CD14-positive monocyte (primary cell): ENCODE measurements at regions not wholly inside any gene's neighbourhood (a gene's known extent, or its start where the extent isn't known, plus 50 kb on each side); places are given as distances from the start of the nearest gene placed in this dataset.

Experiments used
- DNase-seq, 3 donors: peaks; one replicate each; pipeline ENCODE4 v3.0.0-alpha.2; 2011 to 2022
- H2AFZ ChIP-seq: 2 replicates; pipeline ENCODE4 v1.6.0; 2012; ENCODE audit warnings: mild to moderate bottlenecking, low read depth, low read length, inconsistent platforms; ENCODE audit not compliant: insufficient read depth, poor library complexity, severe bottlenecking
- H3K27ac ChIP-seq, 2 donors: 1 replicate in 1 of 2; 2 replicates in 1 of 2; pipeline ENCODE4 v1.5.1; 2012 to 2013; ENCODE audit warnings: low read length in 2 of 2, control low read depth in 1 of 2, inconsistent platforms in 1 of 2, low read depth in 1 of 2, mild to moderate bottlenecking in 1 of 2
- H3K27me3 ChIP-seq, 2 donors: one replicate each; pipeline versions ENCODE4 v1.6.0 to v1.6.1; 2011 to 2013; ENCODE audit warnings: low read length in 2 of 2; ENCODE audit not compliant: control insufficient read depth in 2 of 2, insufficient read depth in 2 of 2
- H3K36me3 ChIP-seq, 2 donors: replicated peaks in 1 of 2; 1 replicate in 1 of 2; 2 replicates in 1 of 2; pipeline versions ENCODE4 v1.5.1 to v1.6.1; 2012 to 2013; ENCODE audit warnings: low read length in 2 of 2, control low read depth in 1 of 2, inconsistent platforms in 1 of 2, mild to moderate bottlenecking in 1 of 2; ENCODE audit not compliant: insufficient read depth in 2 of 2, control insufficient read depth in 1 of 2
- H3K4me1 ChIP-seq, 2 donors: 1 replicate in 1 of 2; 2 replicates in 1 of 2; pipeline versions ENCODE4 v1.5.1 to v1.6.1; 2012 to 2013; ENCODE audit warnings: low read length in 2 of 2, control low read depth in 1 of 2, inconsistent platforms in 1 of 2, mild to moderate bottlenecking in 1 of 2, moderate library complexity in 1 of 2; ENCODE audit not compliant: insufficient read depth in 2 of 2, control insufficient read depth in 1 of 2
- H3K4me2 ChIP-seq: replicated peaks from 2 replicates; pipeline ENCODE3; 2012; ENCODE audit warnings: low read length, moderate library complexity, mild to moderate bottlenecking; ENCODE audit not compliant: poor library complexity, severe bottlenecking; ENCODE audit errors: extremely low read depth
- H3K4me3 ChIP-seq, 3 experiments: fragments of 200-600 bp in 1 of 3; sonication (generic) in 1 of 3; replicated peaks in 1 of 3; 1 replicate in 2 of 3; 2 replicates in 1 of 3; pipeline ENCODE4 v1.5.1; 2011 to 2013; ENCODE audit warnings: low read length in 3 of 3, mild to moderate bottlenecking in 3 of 3, control low read depth in 2 of 3, low read depth in 2 of 3, inconsistent platforms in 1 of 3, moderate library complexity in 1 of 3
- H3K79me2 ChIP-seq: 2 replicates; pipeline ENCODE4 v1.6.0; 2012; ENCODE audit warnings: mild to moderate bottlenecking, control low read depth, inconsistent platforms, low read length, moderate library complexity; ENCODE audit not compliant: insufficient read depth
- H3K9ac ChIP-seq: 2 replicates; pipeline ENCODE4 v1.6.0; 2017; ENCODE audit warnings: low read length, mild to moderate bottlenecking; ENCODE audit not compliant: insufficient read depth, poor library complexity, severe bottlenecking
- H3K9me3 ChIP-seq, 2 donors: replicated peaks in 1 of 2; 1 replicate in 1 of 2; 2 replicates in 1 of 2; pipeline versions ENCODE4 v1.5.1 to v1.6.1; 2012 to 2013; ENCODE audit warnings: low read length in 2 of 2, control low read depth in 1 of 2; ENCODE audit not compliant: control insufficient read depth in 1 of 2, insufficient read depth in 1 of 2
- H4K20me1 ChIP-seq: 2 replicates; pipeline ENCODE4 v1.6.0; 2012; ENCODE audit warnings: mild to moderate bottlenecking, low read length, control low read depth, moderate library complexity; ENCODE audit not compliant: insufficient read depth
- H3K27ac Mint-ChIP-seq, 7 donors: one replicate each; pipeline ENCODE4 v1.8.0; 2020; ENCODE audit warnings: mild to moderate bottlenecking in 7 of 7, mixed read lengths in 7 of 7, moderate library complexity in 6 of 7, inconsistent platforms in 2 of 7
- H3K27me3 Mint-ChIP-seq, 3 donors: one replicate each; pipeline ENCODE4 v1.8.0; 2021 to 2022; ENCODE audit warnings: low read depth in 3 of 3, mild to moderate bottlenecking in 3 of 3, mixed read lengths in 3 of 3, moderate library complexity in 3 of 3, inconsistent platforms in 1 of 3
- H3K36me3 Mint-ChIP-seq, 2 donors: one replicate each; pipeline ENCODE4 v1.8.0; 2020; ENCODE audit warnings: mixed read lengths in 2 of 2, inconsistent platforms in 1 of 2, mild to moderate bottlenecking in 1 of 2
- H3K4me1 Mint-ChIP-seq: one replicate; pipeline ENCODE4 v1.8.0; 2020; ENCODE audit warnings: mild to moderate bottlenecking, mixed read lengths
- H3K4me3 Mint-ChIP-seq, 2 donors: one replicate each; pipeline ENCODE4 v1.8.0; 2020; ENCODE audit warnings: mild to moderate bottlenecking in 2 of 2, mixed read lengths in 2 of 2, moderate library complexity in 1 of 2
- H3K9me3 Mint-ChIP-seq, 7 donors: one replicate each; pipeline ENCODE4 v1.8.0; 2020 to 2022; ENCODE audit warnings: mixed read lengths in 7 of 7, mild to moderate bottlenecking in 6 of 7, moderate library complexity in 6 of 7, inconsistent platforms in 2 of 7
- CTCF ChIP-seq: fragments of 200-600 bp; IDR thresholded peaks from one replicate; pipeline ENCODE4 v1.8.0; 2022; ENCODE audit warnings: antibody characterized with exemption, mild to moderate bottlenecking
- WGBS: methylation state at CpG from one replicate; pipeline ENCODE4 v1.1.5; 2013; ENCODE audit warnings: missing lambda C conversion rate; ENCODE audit not compliant: insufficient coverage; 5-methylcytosine and 5-hydroxymethylcytosine counted together
- intact Hi-C, 2 donors: fragments of 100-400 bp; cut with micrococcal nuclease; formaldehyde crosslinking; loops; one replicate each; pipeline versions ENCODE4 v1.15.0 to v1.15.1; 2023

- peaks cover 0 to 8% of the 10 kb centered on the region in 2 donors for H3K9me3 ChIP-seq
- Mint-ChIP-seq H3K9me3 (peaks cover 0 to 8% (median 2%) of the 10 kb centered on the region in 7 donors), H3K27ac (peak overlapping the region in 1 of 7 donors; percentile 20), H3K27me3 (peaks cover 0 to 2% (median 0%) of the 10 kb centered on the region in 3 donors), H3K36me3 (no peaks in the 10 kb centered on the region), H3K4me1 (no peaks in the 10 kb centered on the region), H3K4me3 (no peak overlapping the region)
- intact Hi-C loops: no loop called here
- H3K79me2 ChIP-seq: no peaks in the 10 kb centered on the region
- H3K9ac ChIP-seq: no peak overlapping the region
- H4K20me1 ChIP-seq: no peaks in the 10 kb centered on the region
- H3K4me3 ChIP-seq: no peak overlapping the region
- no peak for TF ChIP-seq CTCF
- no peak overlapping the region for H3K27ac ChIP-seq
- DNase-seq: no peak
- H3K4me1 ChIP-seq: no peaks in the 10 kb centered on the region
- H3K27me3 ChIP-seq: no peaks in the 10 kb centered on the region
- H2AFZ ChIP-seq: no peak overlapping the region
- WGBS: 90% methylated on average over 3 of the region's 12 CpGs
- H3K36me3 ChIP-seq: no peaks in the 10 kb centered on the region
- H3K4me2 ChIP-seq: no peak overlapping the region
These were observed 761.4 kb downstream of the DCDC2C start for GRCh38 chr2:4464634-4465266.

DNA sequence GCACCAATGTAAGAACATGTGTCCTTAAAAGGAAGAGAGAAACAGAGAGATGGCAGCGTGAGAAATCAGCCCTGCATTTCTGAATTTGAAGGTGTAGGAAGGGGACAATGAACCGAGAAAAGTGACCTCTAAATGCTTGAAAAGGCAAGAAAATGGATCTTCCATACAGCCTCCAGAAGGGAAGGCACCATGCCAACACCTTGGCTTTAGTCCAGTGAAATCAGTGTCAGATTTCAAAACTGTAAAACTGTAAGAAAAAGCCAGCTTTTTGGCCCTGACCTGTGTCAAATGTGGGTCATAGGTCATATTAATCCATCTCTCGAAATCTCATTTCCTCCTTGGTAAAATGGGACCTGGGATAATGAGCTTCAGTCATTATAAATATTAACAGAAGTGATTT lies 762.3 kb downstream of the DCDC2C start:
- peaks cover 0 to 8% of the 10 kb centered on the region in 2 donors for H3K9me3 ChIP-seq
- 100% methylated on average over 2 of the region's 3 CpGs for WGBS
- H3K27me3 ChIP-seq: no peaks in the 10 kb centered on the region
- H2AFZ ChIP-seq: no peak overlapping the region
- intact Hi-C loops: no loop called here
- H3K4me2 ChIP-seq: no peak overlapping the region
- no peak overlapping the region for H3K27ac ChIP-seq
- no peak overlapping the region for H3K4me3 Mint-ChIP-seq
- no peaks in the 10 kb centered on the region for H4K20me1 ChIP-seq
- peaks cover 0 to 8% (median 2%) of the 10 kb centered on the region in 7 donors for H3K9me3 Mint-ChIP-seq
- no peak for TF ChIP-seq CTCF
- H3K4me1 Mint-ChIP-seq: no peaks in the 10 kb centered on the region
- no peaks in the 10 kb centered on the region for H3K36me3 ChIP-seq
- H3K27me3 Mint-ChIP-seq: peaks cover 0 to 2% (median 0%) of the 10 kb centered on the region in 3 donors
- no peak overlapping the region for H3K27ac Mint-ChIP-seq
- H3K4me3 ChIP-seq: no peak overlapping the region
- DNase-seq: no peak
- H3K36me3 Mint-ChIP-seq: no peaks in the 10 kb centered on the region
- H3K4me1 ChIP-seq: no peaks in the 10 kb centered on the region
- H3K9ac ChIP-seq: no peak overlapping the region
- no peaks in the 10 kb centered on the region for H3K79me2 ChIP-seq
